DOHH2 (cell line): ENCODE measurements at regions not wholly inside any gene's neighbourhood (a gene's known extent, or its start where the extent isn't known, plus 50 kb on each side); places are given as distances from the start of the nearest gene placed in this dataset.

Experiments
- CTCF ChIP-seq: fragments of 200-600 bp; sonication (generic); IDR thresholded peaks from one replicate; pipeline ENCODE4 v1.5.1; 2014; ENCODE audit warnings: antibody characterized with exemption, mild to moderate bottlenecking, low read depth, low read length; ENCODE audit not compliant: poor library complexity, severe bottlenecking
- EZH2phosphoT487 ChIP-seq: fragments of 200-600 bp; sonication (generic); IDR thresholded peaks from 2 replicates; pipeline ENCODE4 v1.6.1; 2017; ENCODE audit warnings: borderline replicate concordance, mild to moderate bottlenecking, antibody characterized with exemption, low read length, moderate library complexity, mixed read lengths

GRCh38 chr18:59980188-59980637 lies 80.4 kb downstream of the PMAIP1 start:
- TF ChIP-seq CTCF (no peak), EZH2phosphoT487 (no peak)
